ENCODE measurements at regions not wholly inside any gene's neighbourhood (a gene's known extent, or its start where the extent isn't known, plus 50 kb on each side); places are given as distances from the start of the nearest gene placed in this dataset.

GRCh38 chr13:78393286-78394142, 209.8 kb downstream of the POU4F1 start:
- TF ChIP-seq CTCF (IDR thresholded peaks at IDR 0.05) (no peak), POLR2A (IDR thresholded peaks at IDR 0.05) (no peak), POLR2AphosphoS5 (IDR thresholded peaks at IDR 0.05) (no peak)

Data from prostate gland (tissue), 2 donors.